Neuronal stem cell (in vitro differentiated cells): ENCODE measurements at regions not wholly inside any gene's neighbourhood (a gene's known extent, or its start where the extent isn't known, plus 50 kb on each side); places are given as distances from the start of the nearest gene placed in this dataset.

Experiments used
- DNase-seq: peaks from one replicate; pipeline ENCODE4 v3.0.0-alpha.2; 2013; ENCODE audit warnings: low spot score
- H2AFZ ChIP-seq: one replicate; pipeline ENCODE4 v1.6.1; 2013; ENCODE audit warnings: mild to moderate bottlenecking, low read length, inconsistent platforms
- H2AK5ac ChIP-seq: 2 replicates; pipeline ENCODE4 v1.6.1; 2013; ENCODE audit warnings: low read depth, mild to moderate bottlenecking, inconsistent platforms, low read length, moderate library complexity, mixed read lengths
- H2BK120ac ChIP-seq: 2 replicates; pipeline ENCODE4 v1.6.1; 2013; ENCODE audit warnings: low read depth, mild to moderate bottlenecking, inconsistent platforms, low read length, moderate library complexity, mixed read lengths
- H2BK12ac ChIP-seq: one replicate; pipeline ENCODE4 v1.6.1; 2013; ENCODE audit warnings: low read length, inconsistent platforms
- H2BK15ac ChIP-seq: 2 replicates; pipeline ENCODE4 v1.6.1; 2013; ENCODE audit warnings: mild to moderate bottlenecking, low read length, inconsistent platforms, mixed read lengths
- H2BK5ac ChIP-seq: one replicate; pipeline ENCODE4 v1.6.1; 2013; ENCODE audit warnings: inconsistent platforms, mild to moderate bottlenecking, low read length, moderate library complexity
- H3K14ac ChIP-seq: one replicate; pipeline ENCODE4 v1.6.1; 2013; ENCODE audit warnings: low read length, inconsistent platforms
- H3K18ac ChIP-seq: 2 replicates; pipeline ENCODE4 v1.6.1; 2013; ENCODE audit warnings: low read length, inconsistent platforms
- H3K23ac ChIP-seq: 2 replicates; pipeline ENCODE4 v1.6.1; 2013; ENCODE audit warnings: low read depth, mild to moderate bottlenecking, mixed read lengths, low read length, inconsistent platforms; ENCODE audit not compliant: poor library complexity
- H3K27ac ChIP-seq: replicated peaks from 3 replicates; pipeline ENCODE4 v1.5.1; 2013; ENCODE audit warnings: low read length, inconsistent platforms
- H3K27me3 ChIP-seq, 3 experiments: 2 replicates each; pipeline ENCODE4 v1.6.1; 2013; ENCODE audit warnings: low read length in 3 of 3, mild to moderate bottlenecking in 2 of 3, inconsistent platforms in 1 of 3, low read depth in 1 of 3, mixed read lengths in 1 of 3, moderate library complexity in 1 of 3; ENCODE audit not compliant: control insufficient read depth in 3 of 3, insufficient read depth in 3 of 3
- H3K36me3 ChIP-seq, 2 donors: replicated peaks in 1 of 2; 2 replicates each; pipeline ENCODE4 v1.6.1; 2013; ENCODE audit warnings: low read length in 2 of 2; ENCODE audit not compliant: control insufficient read depth in 2 of 2, insufficient read depth in 2 of 2
- H3K4ac ChIP-seq: 2 replicates; pipeline ENCODE4 v1.6.1; 2013; ENCODE audit warnings: inconsistent platforms, mild to moderate bottlenecking, low read length, moderate library complexity
- H3K4me1 ChIP-seq, 2 donors: 1 replicate in 1 of 2; 2 replicates in 1 of 2; pipeline ENCODE4 v1.6.1; 2013; ENCODE audit warnings: low read length in 2 of 2, low read depth in 1 of 2; ENCODE audit not compliant: control insufficient read depth in 2 of 2, insufficient read depth in 1 of 2
- H3K4me2 ChIP-seq: one replicate; pipeline ENCODE4 v1.6.1; 2013; ENCODE audit warnings: mild to moderate bottlenecking, low read length, inconsistent platforms; ENCODE audit not compliant: insufficient read depth, poor library complexity, severe bottlenecking
- H3K4me3 ChIP-seq, 2 donors: 2 replicates each; pipeline ENCODE4 v1.5.1; 2013; ENCODE audit warnings: low read length in 2 of 2, mild to moderate bottlenecking in 2 of 2, inconsistent platforms in 1 of 2, moderate library complexity in 1 of 2
- H3K79me1 ChIP-seq: one replicate; pipeline ENCODE4 v1.6.1; 2013; ENCODE audit warnings: low read depth, mild to moderate bottlenecking, inconsistent platforms, low read length, moderate library complexity
- H3K9ac ChIP-seq: one replicate; pipeline ENCODE4 v1.6.1; 2013; ENCODE audit warnings: mild to moderate bottlenecking, low read depth, low read length, inconsistent platforms; ENCODE audit not compliant: poor library complexity
- H3K9me3 ChIP-seq, 2 donors: replicated peaks in 1 of 2; 2 replicates each; pipeline versions ENCODE3 to v1.6.1; 2013; ENCODE audit warnings: low read length in 2 of 2, mild to moderate bottlenecking in 2 of 2, inconsistent platforms in 1 of 2, low read depth in 1 of 2, mixed read lengths in 1 of 2, moderate library complexity in 1 of 2; ENCODE audit not compliant: control insufficient read depth in 2 of 2, insufficient read depth in 1 of 2
- H4K8ac ChIP-seq: one replicate; pipeline ENCODE4 v1.6.1; 2013; ENCODE audit warnings: low read depth, mild to moderate bottlenecking, inconsistent platforms, low read length, moderate library complexity
- H4K91ac ChIP-seq: one replicate; pipeline ENCODE4 v1.6.1; 2013; ENCODE audit warnings: low read length, low read depth, mild to moderate bottlenecking, inconsistent platforms; ENCODE audit not compliant: poor library complexity
- WGBS, 2 donors: extraction: QIAGEN DNeasy Blood & Tissue Kit; methylation state at CpG; one replicate each; pipeline ENCODE4 v1.1.7; 2013; ENCODE audit warnings: missing lambda C conversion rate in 2 of 2, mixed read lengths in 1 of 2; ENCODE audit not compliant: insufficient read length in 2 of 2, insufficient replicate concordance in 1 of 2; ENCODE audit errors: extremely low coverage in 2 of 2; 5-methylcytosine and 5-hydroxymethylcytosine counted together

- Histone ChIP-seq H2BK12ac (no peak overlapping the region), H3K18ac (no peak overlapping the region), H3K4me2 (no peak overlapping the region), H2BK15ac (no peak overlapping the region), H3K27me3 (no peaks in the 10 kb centered on the region), H3K36me3 (no peaks in the 10 kb centered on the region), H4K8ac (no peak overlapping the region), H3K27ac (no peak overlapping the region), H3K79me1 (no peaks in the 10 kb centered on the region), H3K9ac (no peak overlapping the region), H3K4ac (no peak overlapping the region), H4K91ac (no peak overlapping the region), H2AFZ (peak overlapping the region; percentile 31), H2BK120ac (no peak overlapping the region), H3K4me1 (peaks cover 0 to 5% of the 10 kb centered on the region in 2 donors), H3K23ac (no peak overlapping the region), H3K4me3 (no peak overlapping the region), H3K9me3 (no peaks in the 10 kb centered on the region), H3K14ac (no peak overlapping the region), H2AK5ac (no peak overlapping the region), H2BK5ac (no peak overlapping the region)
- no CpG with 5 or more reads among the region's 2 CpGs for WGBS, 2 donors
- no peak for DNase-seq
These were observed 1275.5 kb downstream of the ADGRL3 start for GRCh38 chr4:62475596-62475995.

DNA sequence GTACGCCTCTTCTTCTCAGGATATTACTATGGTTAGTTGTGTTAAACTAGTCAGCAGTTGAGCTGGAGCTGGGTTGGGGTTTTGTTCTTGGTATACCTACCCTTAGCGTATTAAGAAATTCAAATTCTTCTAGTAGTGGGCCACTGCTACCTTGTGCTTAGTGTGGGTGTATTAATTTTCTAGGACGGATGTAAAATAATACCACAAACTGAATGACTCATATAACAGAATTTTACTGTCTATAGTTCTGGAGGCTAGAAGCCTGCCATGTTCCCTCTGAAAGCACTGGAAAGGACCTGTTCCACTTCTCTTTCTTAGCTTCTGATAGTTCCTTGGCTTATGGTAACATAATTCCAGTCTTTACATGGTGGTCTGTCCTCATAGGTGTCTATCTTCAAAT is 1274.7 kb downstream of the ADGRL3 start:
- H3K4me2 ChIP-seq: no peak overlapping the region
- no peaks in the 10 kb centered on the region for H3K4me1 ChIP-seq

DNA sequence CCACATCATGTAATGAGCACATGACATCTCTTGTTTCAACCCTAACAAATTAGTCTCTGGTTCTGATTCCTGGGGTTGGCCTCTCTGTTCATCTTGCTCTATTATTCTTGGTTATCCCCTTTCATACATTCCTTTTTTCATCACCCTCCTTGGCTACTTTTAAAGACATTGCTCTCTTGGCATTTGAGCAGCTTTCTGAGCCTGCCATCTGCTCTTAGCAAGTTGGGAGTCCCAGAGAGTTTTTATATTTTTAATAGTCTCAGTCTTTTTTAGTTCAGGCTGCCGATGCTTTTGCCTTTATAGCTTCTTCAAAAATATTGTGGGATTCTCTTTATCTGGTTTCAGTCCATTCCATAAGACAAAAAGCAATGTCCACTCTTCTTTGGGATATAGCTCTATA is 1270.9 kb downstream of the ADGRL3 start:
- Histone ChIP-seq H3K18ac (no peak overlapping the region), H2BK5ac (no peak overlapping the region), H2BK12ac (no peak overlapping the region), H3K9me3 (no peaks in the 10 kb centered on the region), H3K36me3 (no peaks in the 10 kb centered on the region), H3K4ac (no peak overlapping the region), H3K4me2 (no peak overlapping the region), H4K91ac (no peak overlapping the region), H3K27me3 (no peaks in the 10 kb centered on the region), H3K4me3 (no peak overlapping the region), H3K14ac (no peak overlapping the region), H2AK5ac (no peak overlapping the region), H2BK15ac (no peak overlapping the region), H3K27ac (no peak overlapping the region), H4K8ac (no peak overlapping the region), H2AFZ (no peak overlapping the region), H2BK120ac (no peak overlapping the region), H3K79me1 (no peaks in the 10 kb centered on the region), H3K4me1 (no peaks in the 10 kb centered on the region), H3K9ac (no peak overlapping the region), H3K23ac (no peak overlapping the region)
- DNase-seq: no peak
- WGBS, 2 donors: no CpG with 5 or more reads among the region's 1 CpG

More for the DNA sequence above, 1274.7 kb downstream of the ADGRL3 start:
- no CpG with 5 or more reads among the region's 3 CpGs for WGBS, 2 donors
- no peak overlapping the region for H4K91ac ChIP-seq
- no peak overlapping the region for H3K4me3 ChIP-seq
- no peak overlapping the region for H3K18ac ChIP-seq
- H2BK5ac ChIP-seq: no peak overlapping the region
- no peak overlapping the region for H2AFZ ChIP-seq
- H2BK12ac ChIP-seq: no peak overlapping the region
- H3K9me3 ChIP-seq: no peaks in the 10 kb centered on the region
- no peak overlapping the region for H3K4ac ChIP-seq
- no peak overlapping the region for H3K27ac ChIP-seq
- H2BK15ac ChIP-seq: no peak overlapping the region
- H4K8ac ChIP-seq: no peak overlapping the region
- H2BK120ac ChIP-seq: no peak overlapping the region
- DNase-seq: no peak
- H3K36me3 ChIP-seq: no peaks in the 10 kb centered on the region
- no peaks in the 10 kb centered on the region for H3K27me3 ChIP-seq
- H3K14ac ChIP-seq: no peak overlapping the region
- H3K23ac ChIP-seq: no peak overlapping the region
- no peak overlapping the region for H2AK5ac ChIP-seq
- H3K9ac ChIP-seq: no peak overlapping the region
- H3K79me1 ChIP-seq: no peaks in the 10 kb centered on the region

DNA sequence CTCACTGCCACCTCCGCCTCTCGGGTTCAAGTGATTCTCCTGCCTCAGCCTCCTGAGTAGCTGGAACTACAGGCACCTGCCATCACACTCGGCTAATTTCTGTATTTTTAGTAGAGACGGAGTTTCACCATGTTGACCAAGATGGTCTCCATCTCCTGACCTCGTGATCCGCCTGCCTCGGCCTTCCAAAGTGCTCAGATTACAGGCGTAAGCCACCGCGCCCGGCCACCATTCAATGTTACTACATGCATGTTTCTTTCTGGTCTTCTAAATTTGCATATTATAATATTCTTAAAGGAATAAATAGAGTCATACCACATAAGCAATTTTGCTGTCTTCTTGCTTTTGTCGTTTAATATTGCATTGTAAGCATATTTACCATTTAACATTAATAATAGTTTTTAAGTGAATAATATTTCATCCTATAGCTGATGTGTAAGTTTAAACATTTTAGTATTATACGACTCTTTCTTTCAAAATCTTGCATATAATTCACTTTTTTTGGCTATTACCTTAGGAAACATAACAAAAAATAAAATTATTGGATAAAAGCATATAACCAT is 1270.4 kb downstream of the ADGRL3 start:
- Histone ChIP-seq H2BK12ac (no peak overlapping the region), H3K27ac (no peak overlapping the region), H3K4ac (no peak overlapping the region), H3K27me3 (no peaks in the 10 kb centered on the region), H3K4me3 (no peak overlapping the region), H3K9me3 (no peaks in the 10 kb centered on the region), H3K79me1 (no peaks in the 10 kb centered on the region), H3K4me1 (no peaks in the 10 kb centered on the region), H4K91ac (no peak overlapping the region), H2AK5ac (no peak overlapping the region), H2AFZ (no peak overlapping the region), H3K4me2 (no peak overlapping the region), H3K14ac (no peak overlapping the region), H3K18ac (no peak overlapping the region), H2BK15ac (no peak overlapping the region), H3K36me3 (no peaks in the 10 kb centered on the region), H2BK5ac (no peak overlapping the region), H4K8ac (no peak overlapping the region), H2BK120ac (no peak overlapping the region), H3K23ac (no peak overlapping the region), H3K9ac (no peak overlapping the region)
- no CpG with 5 or more reads among the region's 13 CpGs for WGBS, 2 donors
- DNase-seq: no peak
